Activated CD8-positive, alpha-beta T cell treated with anti-CD3 and anti-CD28 coated beads, Interleukin-2, amount 10 ng/mL, durations not matched to agents 7 days and 5 days (primary cell): ENCODE measurements at regions not wholly inside any gene's neighbourhood (a gene's known extent, or its start where the extent isn't known, plus 50 kb on each side); places are given as distances from the start of the nearest gene placed in this dataset.
A peak's percentile ranks its signal among the peaks of the same experiment; 100 is the strongest.

Experiments
- ATAC-seq: fragments of 150-1000 bp; cut with Tn5 transposase; one replicate; pipeline ENCODE4 v1.10.0; 2021; ENCODE audit warnings: moderate library complexity
- CTCF ChIA-PET: fragments of 350-600 bp; sonication (Branson Sonifier 250); formaldehyde crosslinking; loops from one replicate; lab custom pipeline; 2021; ENCODE audit warnings: antibody characterized with exemption; lab: Charles Lee
- POLR2A ChIA-PET: fragments of 350-600 bp; sonication (Branson Sonifier 250); formaldehyde crosslinking; loops from one replicate; lab custom pipeline; 2021; ENCODE audit warnings: antibody characterized with exemption; lab: Charles Lee
- DNase-seq: peaks from one replicate; pipeline ENCODE4 v3.0.0-alpha.2; 2020
- H3K27ac Mint-ChIP-seq: one replicate; pipeline ENCODE4 v1.8.0; 2021; ENCODE audit warnings: mild to moderate bottlenecking, mixed read lengths
- H3K27me3 Mint-ChIP-seq: one replicate; pipeline ENCODE4 v1.8.0; 2021; ENCODE audit warnings: low read depth, mixed read lengths
- H3K36me3 Mint-ChIP-seq: one replicate; pipeline ENCODE4 v1.8.0; 2021; ENCODE audit warnings: low read depth, mixed read lengths
- H3K4me1 Mint-ChIP-seq: one replicate; pipeline ENCODE4 v1.8.0; 2021; ENCODE audit warnings: low read depth, mixed read lengths
- H3K4me3 Mint-ChIP-seq: one replicate; pipeline ENCODE4 v1.8.0; 2021; ENCODE audit warnings: mild to moderate bottlenecking, mixed read lengths
- H3K9me3 Mint-ChIP-seq: one replicate; pipeline ENCODE4 v1.8.0; 2022; ENCODE audit warnings: mixed read lengths; ENCODE audit not compliant: insufficient read depth

DNA sequence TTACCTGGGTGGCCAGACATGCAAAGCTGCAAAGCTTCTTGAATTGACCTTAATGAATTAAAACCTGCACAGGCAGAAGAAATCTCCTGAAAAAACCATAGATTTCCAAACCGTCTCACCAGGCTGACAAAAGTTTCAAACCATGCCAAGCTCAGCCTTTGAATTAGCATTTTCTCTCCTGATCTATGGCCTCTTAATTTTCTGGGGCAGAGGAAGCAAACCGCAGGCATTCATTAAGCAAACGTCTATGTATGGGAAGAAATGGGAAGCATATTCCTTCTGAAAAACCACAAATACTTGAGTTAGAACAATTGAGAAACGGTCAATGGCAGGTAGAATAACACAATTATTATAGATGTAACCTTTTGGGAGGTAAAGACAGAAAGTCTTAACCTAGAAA is 500.2 kb upstream of the NR2F2 start:
- H3K27me3 Mint-ChIP-seq = peaks cover 14% of the 10 kb centered on the region
- no peaks in the 10 kb centered on the region for H3K9me3 Mint-ChIP-seq
- H3K27ac Mint-ChIP-seq = no peak overlapping the region
- H3K4me3 Mint-ChIP-seq = no peak overlapping the region
- CTCF ChIA-PET = no interaction called here
- H3K36me3 Mint-ChIP-seq = no peaks in the 10 kb centered on the region
- no peaks in the 10 kb centered on the region for H3K4me1 Mint-ChIP-seq
- DNase-seq = no peak
- POLR2A ChIA-PET = no interaction called here
- ATAC-seq = no peak

DNA sequence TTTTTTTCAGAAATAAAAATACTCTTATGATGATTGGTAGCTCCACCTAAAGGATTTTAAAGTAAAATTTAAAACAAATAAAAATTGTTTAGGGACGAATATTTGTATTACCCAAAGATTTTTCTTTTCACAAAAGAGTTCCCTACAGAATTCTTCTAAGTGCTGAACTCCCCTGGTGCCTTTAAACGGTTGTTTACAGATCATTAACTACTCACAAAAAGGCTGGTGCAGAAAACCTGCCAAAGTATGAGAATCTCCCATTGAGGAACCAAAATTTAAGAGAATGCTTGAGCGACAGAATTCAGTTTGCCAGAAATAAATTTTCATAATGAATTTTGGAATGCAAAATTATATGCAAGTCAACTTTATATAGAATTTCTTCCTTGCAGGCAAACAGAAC is 497.8 kb upstream of the NR2F2 start:
- ChIA-PET CTCF (no interaction called here), POLR2A (no interaction called here)
- DNase-seq = no peak
- Mint-ChIP-seq H3K36me3 (no peaks in the 10 kb centered on the region), H3K4me1 (no peaks in the 10 kb centered on the region), H3K9me3 (no peaks in the 10 kb centered on the region), H3K4me3 (no peak overlapping the region), H3K27me3 (peaks cover 14% of the 10 kb centered on the region), H3K27ac (no peak overlapping the region)
- ATAC-seq = no peak

DNA sequence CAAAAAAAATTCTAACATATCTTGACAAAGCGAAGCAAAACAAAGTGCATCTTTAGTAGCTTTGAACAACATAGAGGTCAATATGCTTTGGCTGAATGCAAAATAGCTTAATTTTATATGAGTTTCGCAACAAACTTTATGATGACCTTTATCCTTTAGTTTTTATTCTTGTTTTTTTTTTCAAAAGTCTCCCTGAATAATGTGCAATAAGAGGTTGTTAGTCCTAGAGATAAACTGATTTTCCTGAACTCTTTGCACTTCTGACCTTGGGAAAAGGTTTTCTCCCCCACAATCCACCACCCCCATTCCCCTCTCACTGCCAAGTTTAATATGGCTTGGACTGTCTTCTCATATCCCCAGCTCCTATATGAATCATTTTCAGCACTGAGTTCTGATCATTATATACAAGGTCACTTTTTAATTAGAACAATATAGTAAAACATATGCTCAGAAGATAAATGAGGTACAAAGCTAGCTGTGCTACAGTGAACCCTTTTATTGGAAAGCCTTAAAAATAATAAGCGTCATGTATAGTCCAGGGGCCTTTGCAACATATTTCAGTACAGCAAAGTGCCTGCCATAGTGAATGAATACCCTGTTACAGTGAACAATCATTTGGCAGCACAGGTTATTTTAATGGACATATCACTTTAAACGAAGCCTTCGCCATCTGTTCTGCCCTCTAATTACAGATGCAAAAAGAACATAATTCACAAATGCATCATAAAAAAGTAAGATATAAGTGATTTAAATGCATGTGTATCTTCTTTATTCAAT is 496.3 kb upstream of the NR2F2 start:
- peaks cover 14% of the 10 kb centered on the region for H3K27me3 Mint-ChIP-seq
- no peak overlapping the region for H3K4me3 Mint-ChIP-seq
- DNase-seq (no peak), ATAC-seq (no peak)
- ChIA-PET CTCF (no interaction called here), POLR2A (no interaction called here)
- no peak overlapping the region for H3K27ac Mint-ChIP-seq
- peaks cover 9% of the 10 kb centered on the region for H3K4me1 Mint-ChIP-seq
- no peaks in the 10 kb centered on the region for H3K9me3 Mint-ChIP-seq
- no peaks in the 10 kb centered on the region for H3K36me3 Mint-ChIP-seq

DNA sequence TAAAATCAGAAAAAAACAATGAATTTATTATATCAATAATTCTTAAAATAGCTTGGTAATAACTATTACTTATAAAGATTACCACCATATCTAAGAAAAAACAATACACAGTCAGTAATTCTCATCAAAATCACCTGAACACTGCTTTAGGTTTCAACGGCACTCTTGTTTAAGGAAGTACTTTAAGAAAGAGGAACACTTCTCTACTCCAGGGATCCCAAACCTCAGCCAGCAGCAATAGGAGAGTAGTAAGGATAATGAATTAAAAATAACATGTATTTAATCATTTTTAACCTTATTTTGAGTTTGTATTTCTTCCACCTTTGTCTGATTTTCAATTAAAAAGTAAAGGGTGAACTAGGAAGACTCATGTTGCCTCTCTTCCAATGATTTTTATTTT is 494.0 kb upstream of the NR2F2 start:
- Mint-ChIP-seq H3K4me1 (peaks cover 29% of the 10 kb centered on the region), H3K27me3 (peaks cover 4% of the 10 kb centered on the region), H3K4me3 (no peak overlapping the region), H3K9me3 (no peaks in the 10 kb centered on the region), H3K36me3 (peaks cover 3% of the 10 kb centered on the region), H3K27ac (no peak overlapping the region)
- no peak for DNase-seq
- ChIA-PET CTCF (no interaction called here), POLR2A (no interaction called here)
- no peak for ATAC-seq

DNA sequence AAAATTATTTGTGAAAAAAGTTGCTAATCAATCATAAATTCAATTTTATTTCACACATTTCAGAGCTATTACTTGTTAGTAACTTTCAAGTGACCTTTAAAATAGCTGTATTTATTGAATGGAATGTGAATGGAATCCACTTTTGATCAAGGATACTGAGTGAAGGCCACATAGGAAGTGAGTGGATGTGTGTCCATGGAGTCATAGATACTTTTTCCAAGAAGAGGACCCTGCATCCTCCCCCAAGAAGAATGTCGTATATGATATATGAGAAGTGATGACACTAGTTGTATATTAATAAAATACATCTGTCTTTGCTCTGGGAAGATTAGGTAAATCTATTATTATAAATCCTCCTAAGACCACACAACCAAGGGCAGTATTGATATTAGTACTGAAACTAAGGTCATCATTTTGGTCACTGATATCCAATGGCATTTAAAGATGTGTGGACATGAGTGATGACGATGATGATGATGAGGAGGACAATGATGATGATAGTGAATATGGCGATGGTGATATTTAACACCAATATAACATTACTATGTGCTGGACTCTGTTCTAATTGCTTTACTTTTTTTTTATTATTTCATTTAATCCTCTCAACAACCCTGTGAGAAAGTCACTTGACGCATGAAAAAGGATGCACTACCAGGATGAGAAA is 493.0 kb upstream of the NR2F2 start:
- peaks cover 3% of the 10 kb centered on the region for H3K36me3 Mint-ChIP-seq
- no peak overlapping the region for H3K27ac Mint-ChIP-seq
- H3K4me3 Mint-ChIP-seq = no peak overlapping the region
- CTCF ChIA-PET = interaction anchor here (1.0 kb wide), 1 partner anchor 29 kb away, joined by 3 read pairs; no protein-coding TSS in a partner anchor
- DNase-seq = no peak
- ATAC-seq = no peak
- H3K27me3 Mint-ChIP-seq = peaks cover 4% of the 10 kb centered on the region
- POLR2A ChIA-PET = no interaction called here
- H3K9me3 Mint-ChIP-seq = no peaks in the 10 kb centered on the region
- H3K4me1 Mint-ChIP-seq = peaks cover 30% of the 10 kb centered on the region

DNA sequence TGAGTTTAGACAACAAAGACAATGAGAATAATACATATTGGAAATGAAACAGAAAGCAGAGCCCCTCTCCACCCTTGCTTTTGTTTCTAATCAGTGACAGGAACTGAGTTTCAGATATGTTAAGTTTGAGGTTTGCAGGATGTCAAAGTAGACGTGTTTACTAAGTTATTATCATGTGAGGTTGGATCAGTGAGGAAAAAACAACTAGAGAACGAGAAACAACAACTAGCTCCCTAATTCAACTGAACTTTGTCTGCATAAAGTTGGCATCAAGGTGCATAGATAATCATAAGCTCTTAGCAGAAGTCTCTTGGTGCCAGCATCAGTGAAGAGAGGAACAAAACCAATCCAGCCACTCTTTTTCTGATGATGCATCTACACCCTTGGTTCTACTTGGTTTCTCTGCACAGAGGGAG is 491.1 kb upstream of the NR2F2 start:
- Mint-ChIP-seq H3K9me3 (no peaks in the 10 kb centered on the region), H3K27ac (peak overlapping the region; percentile 77), H3K27me3 (peaks cover 2% of the 10 kb centered on the region), H3K4me1 (peaks cover 42% of the 10 kb centered on the region), H3K36me3 (peaks cover 3% of the 10 kb centered on the region), H3K4me3 (peak overlapping the region; percentile 45)
- ATAC-seq = peak; percentile 88
- ChIA-PET POLR2A (no interaction called here), CTCF (interaction anchor here (0.6 kb wide), 1 partner anchor 488 kb away, joined by 5 read pairs; no protein-coding TSS in a partner anchor)
- DNase-seq = peak; percentile 39

DNA sequence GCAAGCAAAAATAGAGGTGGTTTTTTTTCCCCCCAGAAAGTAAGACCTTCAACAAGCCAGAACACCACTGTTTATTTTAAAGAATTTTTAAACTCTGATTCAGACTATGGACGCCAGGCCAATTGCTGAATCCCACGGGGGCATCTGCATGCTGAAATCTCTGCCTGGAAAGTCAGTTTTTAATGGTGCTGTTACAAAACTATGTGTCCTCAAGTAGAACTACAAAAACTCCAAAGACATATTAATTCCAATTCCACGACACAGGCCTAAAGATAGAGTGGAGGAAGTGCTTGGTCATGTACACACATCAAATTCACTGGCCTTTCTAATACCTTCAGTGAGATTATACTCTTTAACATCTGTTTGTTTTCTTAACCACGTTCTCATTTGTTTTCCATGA is 490.5 kb upstream of the NR2F2 start:
- Mint-ChIP-seq H3K4me1 (peaks cover 42% of the 10 kb centered on the region), H3K36me3 (peaks cover 3% of the 10 kb centered on the region), H3K9me3 (no peaks in the 10 kb centered on the region), H3K27ac (peak overlapping the region; percentile 77), H3K4me3 (no peak overlapping the region), H3K27me3 (no peaks in the 10 kb centered on the region)
- ATAC-seq (no peak), DNase-seq (no peak)
- ChIA-PET POLR2A (no interaction called here), CTCF (interaction anchor here (1.1 kb wide), 1 partner anchor 30 kb away, joined by 3 read pairs; no protein-coding TSS in a partner anchor)

DNA sequence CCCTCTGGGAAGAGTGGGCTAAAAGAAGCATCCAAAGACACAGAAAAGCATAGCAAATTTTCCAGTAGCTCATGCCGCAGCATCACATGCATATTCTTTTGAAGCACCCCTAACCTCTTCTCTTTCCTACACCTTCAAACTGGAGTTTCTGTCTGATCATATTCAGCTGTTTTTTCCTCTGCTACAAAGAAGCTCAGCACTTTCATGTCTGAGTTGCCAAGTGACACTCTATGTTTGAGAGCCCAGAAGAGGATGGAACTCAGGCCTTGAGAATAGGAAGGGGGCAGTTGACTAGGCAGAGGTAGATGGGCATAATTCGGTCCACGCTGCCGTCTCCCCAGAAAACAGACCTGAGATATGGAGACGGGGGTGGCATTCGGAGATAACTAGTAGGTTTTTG is 489.6 kb upstream of the NR2F2 start:
- peaks cover 42% of the 10 kb centered on the region for H3K4me1 Mint-ChIP-seq
- no peak overlapping the region for H3K27ac Mint-ChIP-seq
- no peaks in the 10 kb centered on the region for H3K27me3 Mint-ChIP-seq
- ChIA-PET CTCF (interaction anchor here (1.1 kb wide), 1 partner anchor 29 kb away, joined by 3 read pairs; no protein-coding TSS in a partner anchor), POLR2A (no interaction called here)
- no peak for ATAC-seq
- H3K9me3 Mint-ChIP-seq = no peaks in the 10 kb centered on the region
- H3K36me3 Mint-ChIP-seq = peaks cover 3% of the 10 kb centered on the region
- H3K4me3 Mint-ChIP-seq = no peak overlapping the region
- DNase-seq = no peak

DNA sequence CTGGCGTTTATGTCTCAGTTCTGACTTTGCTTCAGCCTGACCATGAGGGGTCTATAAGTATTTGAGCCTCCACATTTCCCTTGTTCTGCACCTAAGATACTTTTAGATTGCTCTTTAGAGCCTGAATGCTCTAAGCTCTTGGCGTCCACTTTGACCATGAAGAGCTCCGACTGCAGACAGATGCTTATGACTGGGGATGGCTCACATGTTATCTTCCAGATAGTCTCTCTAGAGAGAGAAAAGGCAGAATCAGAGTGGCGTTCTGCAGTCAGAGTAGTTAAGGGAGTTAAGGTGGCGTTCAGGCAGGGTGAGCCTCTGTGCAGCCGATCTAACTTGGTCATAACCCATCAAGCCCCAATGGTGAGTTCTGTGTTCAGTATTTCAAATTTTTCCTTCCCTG is 487.9 kb upstream of the NR2F2 start:
- Mint-ChIP-seq H3K36me3 (peaks cover 3% of the 10 kb centered on the region), H3K4me3 (no peak overlapping the region), H3K27me3 (no peaks in the 10 kb centered on the region), H3K9me3 (no peaks in the 10 kb centered on the region), H3K4me1 (peaks cover 42% of the 10 kb centered on the region), H3K27ac (no peak overlapping the region)
- DNase-seq = no peak
- ChIA-PET POLR2A (no interaction called here), CTCF (no interaction called here)
- ATAC-seq = no peak

DNA sequence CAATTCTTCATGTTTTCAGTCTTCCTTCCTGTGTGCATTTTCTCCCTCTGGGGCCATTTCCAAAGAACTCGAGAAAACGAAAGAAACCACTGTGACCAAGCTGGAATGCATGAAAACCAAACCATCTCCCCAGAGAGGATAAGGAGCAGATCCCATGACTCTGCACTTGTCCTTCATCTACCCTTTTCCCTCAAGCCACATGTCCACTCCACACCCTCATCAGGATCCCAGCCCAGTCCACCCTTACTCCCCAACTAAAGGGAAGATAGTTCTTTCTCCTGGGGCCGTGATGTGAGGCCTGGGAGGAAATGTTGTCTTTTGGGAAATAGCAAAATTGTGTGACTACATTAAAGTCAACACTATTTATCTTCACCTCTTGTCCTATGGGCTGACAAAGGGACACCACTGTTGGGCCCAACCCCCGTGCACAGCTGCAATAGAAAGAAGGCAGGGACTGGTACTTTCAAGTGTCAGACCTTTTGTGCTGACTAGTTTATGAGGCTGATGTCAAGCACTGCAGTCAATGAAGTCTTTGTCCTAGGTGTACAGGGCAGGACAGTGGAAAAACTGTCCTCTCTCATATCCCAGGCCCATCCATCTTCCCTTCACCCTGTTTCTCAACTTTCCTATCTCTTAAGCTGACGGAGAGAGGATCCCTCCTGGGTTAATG is 487.1 kb upstream of the NR2F2 start:
- peaks cover 42% of the 10 kb centered on the region for H3K4me1 Mint-ChIP-seq
- H3K9me3 Mint-ChIP-seq = no peaks in the 10 kb centered on the region
- H3K4me3 Mint-ChIP-seq = no peak overlapping the region
- ATAC-seq (no peak), DNase-seq (no peak)
- CTCF ChIA-PET = no interaction called here
- H3K27me3 Mint-ChIP-seq = peaks cover 2% of the 10 kb centered on the region
- H3K36me3 Mint-ChIP-seq = peaks cover 3% of the 10 kb centered on the region
- peak overlapping the region; percentile 14 for H3K27ac Mint-ChIP-seq
- POLR2A ChIA-PET = no interaction called here

DNA sequence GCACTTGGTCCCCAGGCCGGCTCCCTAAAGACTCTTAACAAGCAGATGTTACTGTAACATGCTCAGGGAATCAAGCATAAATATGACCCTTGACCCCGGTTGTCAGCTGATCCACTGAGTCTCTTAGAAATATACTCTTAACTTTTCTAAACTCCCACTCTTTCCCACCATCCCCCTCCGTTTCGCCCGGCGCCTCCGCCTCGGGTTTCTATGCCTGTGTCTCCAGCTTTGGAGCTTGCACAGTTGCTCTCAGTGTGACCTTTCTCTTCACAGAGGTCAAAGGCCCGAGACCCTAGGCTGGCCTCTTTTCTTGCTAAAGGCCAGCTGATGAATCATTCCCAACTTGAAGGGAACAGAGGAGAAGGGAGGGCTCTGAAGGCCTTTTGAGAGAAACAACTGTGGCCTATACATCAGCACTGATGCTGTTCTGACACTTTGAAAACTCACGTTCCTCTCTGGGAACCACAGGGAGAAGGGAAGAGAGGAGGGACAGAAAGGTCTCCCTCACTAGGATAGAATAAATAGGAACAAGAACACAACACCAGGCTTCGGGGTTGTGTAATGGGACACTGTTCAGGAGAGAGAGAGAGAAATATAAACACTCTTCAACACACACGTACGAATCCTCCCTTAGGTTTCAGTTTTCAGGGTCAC is 484.5 kb upstream of the NR2F2 start:
- DNase-seq = no peak
- H3K27ac Mint-ChIP-seq = no peak overlapping the region
- H3K4me3 Mint-ChIP-seq = no peak overlapping the region
- POLR2A ChIA-PET = no interaction called here
- no peak for ATAC-seq
- CTCF ChIA-PET = no interaction called here
- peaks cover 16% of the 10 kb centered on the region for H3K4me1 Mint-ChIP-seq
- H3K9me3 Mint-ChIP-seq = no peaks in the 10 kb centered on the region
- no peaks in the 10 kb centered on the region for H3K36me3 Mint-ChIP-seq
- peaks cover 14% of the 10 kb centered on the region for H3K27me3 Mint-ChIP-seq
